ENCODE measurements at regions not wholly inside any gene's neighbourhood (a gene's known extent, or its start where the extent isn't known, plus 50 kb on each side); places are given as distances from the start of the nearest gene placed in this dataset.

- Mint-ChIP-seq H3K4me3 (no peak overlapping the region), H3K9me3 (no peaks in the 10 kb centered on the region), H3K36me3 (no peaks in the 10 kb centered on the region), H3K27ac (no peak overlapping the region), H3K27me3 (ENCODE audit: insufficient read depth, low read depth) (no peaks in the 10 kb centered on the region), H3K4me1 (no peaks in the 10 kb centered on the region)
- TF ChIP-seq EZH2phosphoT487 (IDR thresholded peaks at IDR 0.05) (no peak), EZH2 (IDR thresholded peaks at IDR 0.05) (no peak), CTCF (IDR thresholded peaks at IDR 0.05) (no peak)
- Histone ChIP-seq H3K79me2 (ENCODE audit: low read depth) (no peaks in the 10 kb centered on the region), H3K4me1 (no peaks in the 10 kb centered on the region), H3K9me3 (ENCODE audit: low read depth) (no peaks in the 10 kb centered on the region), H4K20me1 (ENCODE audit: low read depth) (no peaks in the 10 kb centered on the region), H3K36me3 (no peaks in the 10 kb centered on the region), H2AFZ (replicated peaks) (no peak overlapping the region), H3F3A (ENCODE audit: low read depth) (no peaks in the 10 kb centered on the region), H3K27ac (no peak overlapping the region), H3K4me3 (no peak overlapping the region), H3K4me2 (no peak overlapping the region), H3K9ac (no peak overlapping the region), H3K27me3 (no peaks in the 10 kb centered on the region)
- DNase-seq (ENCODE audit: low spot score) = no peak
These were observed 127.7 kb upstream of the DSEL start for GRCh38 chr18:67644226-67644625.

GRCh38 chr18:67639872-67640271 lies 123.4 kb upstream of the DSEL start:
- H3K27ac Mint-ChIP-seq = no peak overlapping the region
- no peak overlapping the region for H3K4me3 ChIP-seq
- peaks cover 4% of the 10 kb centered on the region for H3K4me1 Mint-ChIP-seq
- H4K20me1 ChIP-seq (ENCODE audit: low read depth) = no peaks in the 10 kb centered on the region
- H3K27me3 ChIP-seq = no peaks in the 10 kb centered on the region
- no peaks in the 10 kb centered on the region for H3K9me3 Mint-ChIP-seq
- H3K9me3 ChIP-seq (ENCODE audit: low read depth) = no peaks in the 10 kb centered on the region
- no peak overlapping the region for H3K4me3 Mint-ChIP-seq
- no peaks in the 10 kb centered on the region for H3K36me3 ChIP-seq
- H3F3A ChIP-seq (ENCODE audit: low read depth) = no peaks in the 10 kb centered on the region
- H3K4me2 ChIP-seq = no peak overlapping the region
- no peaks in the 10 kb centered on the region for H3K36me3 Mint-ChIP-seq
- DNase-seq (ENCODE audit: low spot score) = no peak
- no peak overlapping the region for H3K9ac ChIP-seq
- H3K4me1 ChIP-seq = no peaks in the 10 kb centered on the region
- no peaks in the 10 kb centered on the region for H3K79me2 ChIP-seq (ENCODE audit: low read depth)
- TF ChIP-seq EZH2 (IDR thresholded peaks at IDR 0.05) (no peak), EZH2phosphoT487 (IDR thresholded peaks at IDR 0.05) (no peak), CTCF (IDR thresholded peaks at IDR 0.05) (no peak)
- no peak overlapping the region for H3K27ac ChIP-seq
- no peaks in the 10 kb centered on the region for H3K27me3 Mint-ChIP-seq (ENCODE audit: insufficient read depth, low read depth)
- no peak overlapping the region for H2AFZ ChIP-seq (replicated peaks)

- H3K27me3 ChIP-seq = no peaks in the 10 kb centered on the region
- H3K36me3 ChIP-seq = no peaks in the 10 kb centered on the region
- no peak overlapping the region for H2AFZ ChIP-seq (replicated peaks)
- no peak overlapping the region for H3K4me3 Mint-ChIP-seq
- H3K4me1 ChIP-seq = peaks cover 12% of the 10 kb centered on the region
- H3F3A ChIP-seq (ENCODE audit: low read depth) = no peaks in the 10 kb centered on the region
- no peak for TF ChIP-seq CTCF (IDR thresholded peaks at IDR 0.05)
- TF ChIP-seq EZH2 (IDR thresholded peaks at IDR 0.05) = no peak
- TF ChIP-seq EZH2phosphoT487 (IDR thresholded peaks at IDR 0.05) = no peak
- peaks cover 22% of the 10 kb centered on the region for H3K4me1 Mint-ChIP-seq
- H3K9me3 Mint-ChIP-seq = peaks cover 2% of the 10 kb centered on the region
- no peak overlapping the region for H3K27ac ChIP-seq
- no peak overlapping the region for H3K27ac Mint-ChIP-seq
- H3K9ac ChIP-seq = no peak overlapping the region
- no peak overlapping the region for H3K4me2 ChIP-seq
- no peak overlapping the region for H3K4me3 ChIP-seq
- H3K79me2 ChIP-seq (ENCODE audit: low read depth) = no peaks in the 10 kb centered on the region
- H4K20me1 ChIP-seq (ENCODE audit: low read depth) = no peaks in the 10 kb centered on the region
- no peaks in the 10 kb centered on the region for H3K9me3 ChIP-seq (ENCODE audit: low read depth)
- no peaks in the 10 kb centered on the region for H3K36me3 Mint-ChIP-seq
- no peaks in the 10 kb centered on the region for H3K27me3 Mint-ChIP-seq (ENCODE audit: insufficient read depth, low read depth)
- DNase-seq (ENCODE audit: low spot score) = no peak
These were observed 120.3 kb upstream of the DSEL start for GRCh38 chr18:67636597-67637385.
